NCI-H128 (cell line): ENCODE measurements at regions not wholly inside any gene's neighbourhood (a gene's known extent, or its start where the extent isn't known, plus 50 kb on each side); places are given as distances from the start of the nearest gene placed in this dataset.

ENCODE experiments used
- DNase-seq: peaks from one replicate; lab custom pipeline; 2025; ENCODE audit not compliant: unreplicated experiment; lab: John Stamatoyannopoulos, UW

DNA sequence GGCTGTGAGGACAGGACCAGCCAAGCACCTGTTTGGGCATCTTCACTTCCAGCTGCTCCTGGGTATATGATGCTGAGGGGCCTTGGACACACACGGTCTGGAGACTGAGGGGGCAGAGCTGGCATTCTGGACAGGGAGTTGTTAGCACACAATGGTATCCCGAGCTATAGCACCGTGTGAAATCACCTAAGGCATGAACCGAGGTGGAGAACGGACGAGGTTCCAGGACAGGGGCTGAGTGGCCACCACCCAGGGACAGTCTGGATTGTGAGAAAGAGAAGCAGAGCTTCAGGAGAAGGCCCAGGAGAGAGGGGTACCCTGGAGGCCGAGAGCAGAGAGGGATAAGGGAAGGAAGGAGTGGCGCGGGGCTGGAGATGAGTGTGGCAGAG lies 571.8 kb downstream of the TCERG1L start:
- DNase-seq: no peak

DNA sequence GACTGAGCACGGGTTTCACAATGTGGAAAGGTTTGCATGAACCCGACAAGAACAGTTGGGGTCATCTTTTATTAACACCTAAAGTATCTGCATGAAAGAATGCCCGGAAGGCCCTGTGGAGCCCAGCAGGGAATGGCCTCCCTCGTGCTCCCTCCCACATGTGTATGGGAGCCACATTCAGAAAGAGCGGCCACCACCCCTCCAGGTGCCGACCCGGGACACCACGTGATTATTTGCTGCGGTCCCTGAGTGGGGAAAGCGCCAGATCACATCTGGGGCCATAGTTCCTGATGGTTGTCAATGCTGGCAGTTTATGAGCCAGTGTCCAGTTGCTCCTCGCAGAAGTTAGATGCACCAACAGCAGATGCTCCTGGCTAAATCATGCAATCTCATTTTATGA lies 571.4 kb downstream of the TCERG1L start:
- DNase-seq: no peak

DNA sequence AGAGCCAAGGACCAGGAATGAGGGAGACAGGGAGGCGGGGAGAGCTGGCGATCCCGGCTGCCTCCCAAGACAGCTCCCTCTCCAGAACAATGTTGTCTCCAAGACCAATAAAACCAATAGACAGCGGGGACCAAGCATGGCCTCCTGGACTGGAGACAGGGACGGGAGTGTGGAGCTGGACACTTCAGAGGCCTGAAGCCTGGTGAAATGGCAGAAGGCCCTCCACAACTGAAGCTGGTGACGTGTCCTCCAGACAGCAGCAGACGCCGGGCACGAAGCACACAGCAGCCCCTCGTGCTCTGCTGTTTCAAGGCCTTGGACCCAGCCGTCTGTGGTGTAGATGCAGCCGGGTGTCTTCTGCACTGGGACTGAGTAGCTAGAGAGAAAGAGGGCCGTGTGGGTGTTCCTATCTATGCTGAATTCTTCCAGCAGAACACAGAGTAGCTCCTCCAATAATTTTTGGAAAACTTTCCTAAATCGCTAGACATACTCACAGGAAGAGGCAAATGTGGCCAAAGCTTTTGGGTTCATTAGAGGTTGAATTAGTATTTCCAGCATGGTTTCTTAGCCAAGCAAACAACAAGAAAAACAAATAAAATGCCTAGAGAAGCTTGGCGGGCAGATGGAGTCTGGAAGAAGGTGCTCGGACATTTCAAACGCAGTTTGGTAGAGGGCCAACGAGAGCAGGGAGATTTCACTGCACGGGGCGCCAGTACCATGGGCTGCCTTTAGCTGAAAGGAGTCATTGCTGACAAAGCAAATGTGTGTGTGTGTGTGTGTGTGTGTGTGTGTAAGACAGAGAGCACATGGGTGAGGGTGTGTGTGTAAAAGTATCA lies 570.4 kb downstream of the TCERG1L start:
- no peak for DNase-seq

DNA sequence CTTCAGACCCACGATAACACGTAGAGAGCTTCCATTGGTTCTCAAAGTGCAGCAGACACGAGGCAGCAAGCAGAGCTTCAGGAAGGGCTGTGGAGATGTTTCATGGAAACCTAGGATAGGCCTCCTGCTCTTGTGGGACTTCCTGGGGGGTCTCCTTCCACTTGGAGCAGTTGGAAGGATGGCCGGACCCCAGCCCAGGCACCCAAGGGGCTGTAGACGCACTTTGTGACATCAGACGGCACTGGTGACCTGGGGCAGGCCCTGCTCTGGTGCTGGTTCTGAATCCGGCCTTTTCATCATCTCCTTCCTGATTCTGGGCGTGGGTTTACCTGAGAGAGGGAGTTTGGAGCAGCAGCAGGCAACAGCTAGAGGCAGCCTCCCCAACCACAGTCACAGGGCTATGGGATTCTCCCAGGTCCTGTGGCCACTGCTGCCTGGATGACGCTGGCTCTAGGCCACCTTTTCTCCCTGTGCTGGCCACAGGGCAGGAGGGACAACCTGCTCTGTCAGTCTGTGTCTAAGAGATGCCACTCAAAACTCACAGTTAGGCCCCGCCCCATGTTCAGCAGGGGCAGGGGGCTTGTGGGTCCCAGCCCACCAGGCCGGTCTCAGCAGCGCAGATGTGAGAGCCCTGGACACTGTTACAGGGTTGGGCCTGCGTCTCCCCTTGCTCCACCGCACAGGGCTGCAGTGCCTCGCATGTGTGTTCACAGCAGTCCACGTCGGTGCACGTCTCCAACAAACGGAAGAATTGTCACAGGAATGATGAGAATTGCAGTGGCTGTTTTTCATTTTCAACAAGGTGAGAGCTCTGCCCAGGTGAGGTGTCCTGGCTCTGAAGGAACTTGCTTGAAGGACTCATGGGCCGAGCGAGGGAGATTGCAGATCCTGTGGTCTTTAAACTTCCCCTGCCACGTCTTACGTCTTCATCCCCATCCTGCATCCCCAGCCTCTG lies 569.3 kb downstream of the TCERG1L start:
- DNase-seq: no peak

DNA sequence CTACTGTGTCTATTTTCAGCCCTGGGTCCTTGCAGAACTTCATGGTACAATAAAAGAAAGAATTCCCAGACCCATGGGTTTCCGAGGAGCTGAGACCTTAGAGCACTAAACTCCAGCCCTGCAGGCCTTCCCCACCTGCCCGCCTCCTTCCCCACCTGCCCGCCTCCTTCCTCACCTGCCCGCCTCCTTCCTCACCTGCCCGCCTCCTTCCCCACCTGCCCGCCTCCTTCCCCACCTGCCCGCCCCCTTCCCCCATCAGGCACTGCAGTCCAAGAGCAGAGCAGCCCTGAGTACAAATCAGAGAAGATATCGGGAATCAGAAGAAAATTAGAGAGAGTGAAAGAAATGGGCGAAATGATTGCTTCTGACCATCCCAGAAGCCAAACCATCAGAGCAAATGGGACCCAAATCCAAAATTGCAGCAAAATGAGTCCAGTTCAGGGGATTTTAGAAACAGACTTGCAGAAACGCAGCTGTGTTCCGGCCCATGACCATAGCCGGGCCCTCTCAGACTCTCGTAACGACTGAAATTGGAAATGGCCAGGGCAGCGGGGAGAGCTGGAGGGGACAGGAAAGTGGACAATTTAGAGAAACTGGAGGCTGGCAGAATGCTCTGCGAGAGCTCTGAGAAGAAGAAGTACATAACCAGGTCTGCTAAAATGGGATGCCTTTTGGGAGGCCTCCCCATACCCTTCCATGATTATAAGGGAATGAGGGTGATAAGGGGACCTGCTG lies 568.4 kb downstream of the TCERG1L start:
- no peak for DNase-seq

DNA sequence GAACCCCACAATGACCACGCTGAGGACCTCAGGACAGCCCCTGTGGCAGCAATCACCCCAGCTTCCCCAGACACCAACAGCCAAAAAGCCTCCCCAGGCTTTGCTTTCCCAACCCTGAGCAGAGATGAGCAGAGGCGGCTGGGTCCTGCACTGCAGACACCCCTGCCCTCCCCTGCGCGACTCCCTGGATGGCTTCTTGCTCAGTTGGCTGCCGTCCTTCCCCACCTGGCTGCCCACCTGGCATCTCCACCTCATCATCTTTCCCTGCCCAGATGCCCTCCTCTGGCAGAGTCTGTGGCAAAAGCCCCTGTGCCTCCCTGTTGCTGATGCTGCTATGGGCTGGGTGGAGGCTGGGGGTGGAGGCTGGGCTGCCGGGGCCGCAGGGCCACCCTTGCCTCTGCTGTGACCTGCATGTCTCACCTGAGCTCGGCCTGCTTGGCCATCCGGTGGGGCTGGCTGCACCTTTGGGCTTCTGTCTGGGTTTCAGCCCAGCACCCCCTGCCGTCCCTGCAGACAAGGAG lies 567.7 kb downstream of the TCERG1L start:
- no peak for DNase-seq

DNA sequence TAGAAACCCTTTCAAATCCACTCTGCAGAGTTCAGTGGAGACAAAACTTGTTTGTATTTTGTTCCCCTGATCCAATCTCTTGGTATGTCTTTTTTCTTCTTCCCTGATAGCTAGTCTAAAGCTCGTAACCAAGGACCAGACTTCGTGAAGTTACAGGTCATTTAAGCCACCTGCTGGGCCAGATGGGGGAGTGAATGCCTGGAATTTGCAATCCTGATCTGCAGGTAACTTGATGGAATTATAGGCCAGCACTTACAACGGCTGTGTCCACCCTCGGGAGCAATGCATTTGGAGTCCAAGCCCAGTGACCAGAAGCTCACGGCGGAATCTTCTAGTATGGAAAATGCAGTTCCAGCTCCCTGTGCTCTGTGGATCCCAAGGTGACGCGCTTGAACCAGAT lies 566.9 kb downstream of the TCERG1L start:
- no peak for DNase-seq

DNA sequence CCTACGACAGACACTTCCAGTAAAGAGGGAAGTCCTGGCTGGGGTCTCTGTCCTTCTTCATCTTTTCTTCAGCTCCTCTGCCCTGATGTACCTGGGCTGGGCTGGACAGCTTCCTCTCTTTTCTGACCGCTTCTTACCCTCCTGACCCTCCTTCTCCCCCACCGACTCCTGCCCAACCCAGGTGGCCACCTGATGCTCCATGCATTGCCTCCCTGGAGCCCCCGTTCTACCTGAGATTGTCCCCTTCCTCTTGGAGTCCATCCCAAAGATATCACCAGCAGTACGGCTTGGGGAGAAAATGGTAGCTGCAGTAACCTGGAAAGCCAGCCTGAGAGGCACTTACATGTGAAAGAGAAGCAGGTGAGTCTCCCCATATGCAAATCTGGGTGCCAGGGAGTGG lies 566.3 kb downstream of the TCERG1L start:
- DNase-seq: no peak

DNA sequence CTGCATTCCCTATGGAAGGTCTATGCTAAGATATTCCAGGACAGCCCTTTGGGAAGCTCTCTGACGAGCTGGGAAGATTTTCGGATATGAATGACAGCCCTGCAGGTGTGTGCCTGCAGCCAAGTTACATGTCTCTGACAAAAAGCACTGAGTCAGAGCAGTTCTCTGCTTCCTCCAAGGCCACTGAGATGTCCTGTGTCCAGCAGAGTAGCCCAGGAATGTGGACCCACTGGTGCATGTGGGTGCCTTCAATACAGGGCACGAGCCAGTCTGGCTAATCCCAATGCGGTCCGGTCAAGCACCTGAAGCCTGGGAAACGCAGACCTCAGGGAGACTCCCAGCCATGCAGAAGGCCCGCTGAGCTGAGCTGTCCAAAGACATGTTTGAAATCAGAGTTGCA lies 565.7 kb downstream of the TCERG1L start:
- no peak for DNase-seq

DNA sequence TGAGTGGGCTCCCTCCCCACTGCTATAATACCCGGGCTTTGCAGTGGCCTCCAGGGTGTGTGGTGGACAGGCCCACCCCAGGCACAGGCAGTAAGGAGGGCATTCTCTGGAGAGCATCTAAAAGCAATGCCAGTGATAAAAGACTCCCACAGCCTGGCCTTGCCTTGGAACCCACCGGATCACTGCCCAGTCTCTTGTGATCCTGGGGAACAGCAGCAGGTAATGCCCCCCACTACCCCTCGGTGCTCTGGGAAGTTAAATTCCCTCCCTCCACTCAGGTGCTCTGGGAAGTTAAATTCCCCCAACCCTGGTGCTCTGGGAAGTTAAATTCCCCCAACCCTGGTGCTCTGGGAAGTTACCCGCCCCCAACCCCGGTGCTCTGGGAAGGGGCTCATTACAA lies 565.2 kb downstream of the TCERG1L start:
- no peak for DNase-seq

DNA sequence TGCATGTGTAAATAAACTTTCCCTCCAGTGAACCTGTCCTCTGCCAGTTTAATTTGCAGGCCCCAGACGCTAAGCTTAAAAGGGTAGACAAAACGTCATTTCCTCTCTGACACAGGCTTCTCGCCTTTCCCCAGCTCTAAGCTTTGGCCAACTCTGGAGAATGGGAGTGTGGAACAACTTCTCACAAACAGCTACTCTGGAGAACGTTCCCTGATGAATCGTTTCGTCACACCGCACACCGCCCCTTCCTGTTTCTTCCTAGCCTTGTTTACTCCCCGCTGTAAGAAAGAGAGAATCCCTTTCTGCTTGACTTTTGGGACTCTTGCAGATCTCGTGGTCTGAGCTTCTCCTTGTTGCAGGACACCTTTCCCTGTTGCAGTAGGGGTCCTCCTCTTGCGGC lies 564.2 kb downstream of the TCERG1L start:
- no peak for DNase-seq

DNA sequence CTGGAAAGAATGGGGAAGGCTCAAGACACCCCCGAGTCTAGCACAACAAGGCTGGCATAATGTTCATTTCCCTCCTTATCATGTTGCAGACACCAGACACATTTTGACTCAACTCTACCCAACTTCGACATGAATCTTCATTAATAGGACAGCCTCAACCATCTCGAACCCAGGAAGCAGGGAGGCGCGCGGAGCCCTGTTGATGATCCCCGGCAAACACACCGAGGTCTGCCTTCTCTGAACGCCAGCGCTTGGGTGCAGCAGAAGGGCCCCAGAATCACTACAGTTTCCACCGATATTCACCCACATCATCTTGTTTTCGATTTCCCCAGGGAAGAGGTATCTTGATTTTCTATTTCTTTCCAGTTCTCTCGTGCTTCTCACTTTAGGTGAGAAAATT lies 563.6 kb downstream of the TCERG1L start:
- no peak for DNase-seq

DNA sequence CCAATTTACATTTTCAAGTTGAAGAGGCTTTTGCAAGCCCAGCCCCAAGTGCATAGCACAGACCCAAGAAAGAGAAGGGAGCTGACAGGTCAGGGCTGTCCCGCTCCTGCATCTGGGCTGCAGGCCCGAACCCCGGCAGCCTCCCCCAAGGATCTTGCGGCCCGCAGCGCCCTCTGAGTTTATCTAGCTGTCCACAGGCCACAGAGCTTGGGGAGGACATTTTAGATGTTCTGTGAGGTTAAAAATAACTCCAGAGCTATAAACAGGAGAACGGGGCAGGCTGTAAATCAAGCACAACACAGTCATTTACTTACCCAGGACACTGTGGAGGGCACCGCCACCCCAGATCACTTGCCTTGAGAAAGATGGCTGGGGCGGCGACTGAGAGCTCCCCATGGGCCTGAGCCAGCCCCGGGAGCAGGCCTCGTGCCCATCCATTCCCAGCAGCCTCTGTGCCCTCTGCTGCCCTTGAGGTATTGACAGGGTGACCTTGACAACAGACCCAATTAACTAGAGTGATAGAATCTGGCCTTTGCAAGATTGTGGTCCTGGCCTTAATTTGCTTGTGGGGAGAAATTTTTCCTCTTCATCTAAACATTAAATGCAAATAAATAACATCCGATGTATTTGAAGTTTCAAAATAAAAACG lies 563.0 kb downstream of the TCERG1L start:
- no peak for DNase-seq

DNA sequence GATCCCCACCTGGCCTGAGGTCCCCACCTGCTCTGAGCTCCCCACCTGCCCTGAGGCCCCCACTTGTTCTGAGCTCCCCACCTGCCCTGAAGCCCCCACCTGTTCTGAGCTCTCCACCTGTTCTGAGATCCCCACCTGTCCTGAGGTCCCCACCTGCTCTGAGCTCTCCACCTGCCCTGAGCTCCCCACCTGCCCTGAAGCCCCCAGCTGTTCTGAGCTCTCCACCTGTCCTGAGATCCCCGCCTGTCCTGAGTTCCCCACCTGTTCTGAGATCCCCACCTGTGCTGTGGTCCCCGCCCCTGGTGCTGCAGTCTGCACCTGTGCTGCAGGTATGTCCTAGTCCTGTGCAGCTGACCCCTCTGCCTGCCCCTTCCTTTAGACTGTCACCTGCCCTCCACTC lies 561.6 kb downstream of the TCERG1L start:
- no peak for DNase-seq

DNA sequence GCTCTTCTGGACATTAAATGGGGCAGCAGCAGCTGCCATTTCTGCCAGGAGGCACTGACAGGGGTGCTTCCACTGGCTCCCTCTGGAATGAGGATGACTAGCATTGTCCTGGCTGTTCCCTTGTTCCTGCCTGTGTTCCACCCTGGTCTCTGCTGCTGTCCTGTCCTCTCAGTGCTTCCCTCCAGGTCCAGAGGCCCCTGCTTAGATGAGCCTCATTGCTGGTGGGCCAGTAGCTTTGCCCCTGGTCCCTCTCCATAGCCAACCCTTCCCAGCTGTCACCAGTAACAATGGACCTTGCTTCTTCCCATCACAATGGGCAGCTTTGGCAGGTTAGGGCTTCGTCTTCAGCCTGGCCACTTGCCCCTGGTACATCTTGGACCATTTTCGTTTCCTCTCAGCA lies 561.1 kb downstream of the TCERG1L start:
- DNase-seq: no peak

DNA sequence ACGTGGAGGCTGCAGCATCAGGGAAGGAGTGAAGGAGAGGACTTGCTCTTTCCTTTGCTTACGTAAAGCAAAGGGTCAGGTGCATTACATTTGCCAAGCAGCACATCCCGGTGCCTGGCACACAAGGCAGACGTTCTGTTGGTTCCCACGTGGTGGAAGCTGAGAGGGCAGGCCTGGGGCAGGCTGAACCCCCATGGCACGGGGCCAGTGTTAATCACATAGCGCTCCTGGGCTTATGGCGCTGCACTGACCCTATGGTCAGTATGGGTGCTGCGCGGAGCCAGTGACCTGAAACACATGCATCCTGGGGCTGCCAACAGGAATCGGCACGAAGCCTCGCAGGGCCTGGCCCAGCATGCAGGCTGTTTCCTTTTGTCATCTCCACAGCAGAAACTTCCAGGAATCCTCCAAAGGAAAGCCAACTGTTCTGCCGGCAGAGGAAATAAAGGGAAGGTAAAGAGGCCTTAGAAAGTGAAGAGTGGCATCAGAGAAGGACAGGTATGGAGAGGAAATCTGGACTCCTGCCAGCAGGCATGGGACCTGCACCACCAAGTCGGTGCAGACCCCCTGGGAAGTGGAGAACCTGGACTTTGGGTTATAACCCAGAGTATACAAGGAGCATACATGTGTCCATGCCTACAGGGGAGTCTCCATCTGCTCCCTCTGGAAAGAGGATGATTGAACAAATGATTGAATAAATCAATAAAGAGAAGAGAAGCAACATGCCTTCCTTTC lies 560.2 kb downstream of the TCERG1L start:
- DNase-seq: no peak

DNA sequence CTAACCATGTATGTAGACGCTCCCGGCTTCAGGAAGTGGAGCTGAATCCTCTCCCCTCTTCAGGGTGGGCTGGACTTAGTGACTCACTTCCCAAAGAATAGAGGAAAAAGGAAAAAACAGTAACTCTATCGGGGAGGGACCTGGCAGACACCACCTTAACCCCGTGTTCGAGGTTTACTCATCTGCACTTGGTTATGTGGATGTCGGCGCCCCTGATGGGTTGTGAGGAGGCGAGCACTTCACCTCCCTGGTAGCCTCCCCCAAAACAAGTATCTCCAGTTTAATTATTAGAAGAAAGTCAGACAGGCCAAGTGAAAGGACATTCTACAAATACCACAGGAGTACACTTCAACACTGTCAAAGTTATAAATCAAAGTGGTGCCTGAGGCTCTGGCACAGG lies 559.7 kb downstream of the TCERG1L start:
- DNase-seq: no peak

DNA sequence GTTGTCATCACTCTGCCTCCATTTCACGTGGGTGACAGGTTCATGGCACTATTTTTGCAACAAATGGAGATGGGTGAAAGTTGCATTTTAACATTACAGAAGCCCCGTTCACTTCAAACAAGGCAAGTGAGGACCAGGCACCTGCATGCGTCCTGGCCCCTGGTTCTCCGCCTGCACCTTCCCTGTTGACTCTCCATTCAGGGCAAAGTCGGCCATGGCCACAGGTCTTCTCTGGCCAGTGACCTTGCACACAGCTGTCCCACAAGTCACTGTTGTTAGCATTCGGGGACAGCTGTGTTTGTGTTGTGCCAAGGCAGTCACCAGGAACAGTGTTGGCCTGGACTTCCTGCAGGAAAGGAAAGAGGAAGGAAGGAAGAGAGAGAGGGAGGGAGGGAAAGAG lies 554.9 kb downstream of the TCERG1L start:
- DNase-seq: no peak

DNA sequence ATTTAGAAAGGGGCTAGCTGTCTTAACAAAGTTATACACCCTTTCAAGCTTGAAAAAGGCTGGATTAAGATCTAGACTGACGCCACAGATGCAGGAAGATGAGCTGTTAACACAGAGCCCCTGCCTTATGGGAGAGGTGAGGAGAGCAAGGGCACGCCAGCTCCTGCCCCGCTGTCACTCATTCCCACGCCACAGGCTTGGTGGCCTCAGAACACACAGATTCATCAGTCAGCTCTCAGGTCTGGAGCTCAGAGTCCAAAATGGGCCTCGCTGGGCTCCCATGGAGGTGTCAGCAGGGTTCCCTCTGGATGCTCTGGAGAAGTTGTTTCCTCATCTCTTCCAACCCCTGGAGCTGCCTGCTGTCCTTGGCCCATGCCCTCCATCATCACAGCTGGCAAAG lies 554.2 kb downstream of the TCERG1L start:
- DNase-seq: no peak

DNA sequence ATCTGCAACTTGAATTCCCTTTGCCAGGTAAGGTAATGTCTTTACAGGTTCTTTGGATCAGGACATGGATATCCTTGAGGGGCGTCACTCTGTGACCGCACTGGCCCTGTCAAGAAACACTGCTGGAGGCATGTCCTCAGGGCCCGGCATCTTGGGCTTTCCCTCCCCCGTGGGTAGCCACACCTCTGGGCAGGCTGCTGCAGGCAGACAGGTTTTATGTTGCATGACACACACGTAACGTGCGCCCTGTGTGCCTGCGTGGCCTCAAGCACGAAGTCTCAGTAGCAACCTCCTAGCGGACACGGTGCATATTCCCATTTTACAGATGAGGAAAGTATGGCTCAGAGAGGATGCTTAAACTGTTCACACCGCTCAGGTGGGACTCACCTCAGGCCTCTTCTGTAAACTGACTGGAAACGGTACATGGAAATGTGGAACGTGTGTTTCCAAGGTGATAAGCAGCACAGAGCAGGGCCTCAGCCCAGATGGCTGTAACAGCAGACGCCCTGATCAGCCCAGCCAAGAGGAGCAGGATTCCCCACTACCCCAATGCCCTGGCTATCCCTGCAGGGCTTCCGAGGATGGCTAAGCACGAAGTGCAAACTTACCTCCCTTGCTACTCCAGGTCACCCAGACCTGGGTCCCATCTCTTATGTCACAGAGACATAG lies 553.6 kb downstream of the TCERG1L start:
- no peak for DNase-seq
